H9 (cell line): ENCODE measurements at regions not wholly inside any gene's neighbourhood (a gene's known extent, or its start where the extent isn't known, plus 50 kb on each side); places are given as distances from the start of the nearest gene placed in this dataset.

Experiments
- DNase-seq: peaks from one replicate; pipeline ENCODE4 v3.0.0-alpha.2; 2017
- H2AFZ ChIP-seq: one replicate; pipeline ENCODE4 v1.6.1; 2013; ENCODE audit warnings: mild to moderate bottlenecking, low read length, control low read depth, moderate library complexity
- H2AK5ac ChIP-seq: 2 replicates; pipeline ENCODE4 v1.6.1; 2013; ENCODE audit warnings: low read length, control low read depth, mixed read lengths; ENCODE audit not compliant: insufficient read length
- H2BK120ac ChIP-seq: one replicate; pipeline ENCODE4 v1.6.1; 2013; ENCODE audit warnings: low read depth, mild to moderate bottlenecking, low read length, control low read depth, inconsistent platforms; ENCODE audit not compliant: poor library complexity, severe bottlenecking
- H2BK12ac ChIP-seq: 2 replicates; pipeline ENCODE4 v1.6.1; 2013; ENCODE audit warnings: low read length, control low read depth, mixed read lengths, low read depth; ENCODE audit not compliant: insufficient read length
- H2BK15ac ChIP-seq: 2 replicates; pipeline ENCODE4 v1.6.1; 2013; ENCODE audit warnings: low read depth, low read length, control low read depth
- H2BK20ac ChIP-seq: one replicate; pipeline ENCODE4 v1.6.1; 2013; ENCODE audit warnings: low read depth, mild to moderate bottlenecking, low read length, control low read depth, inconsistent platforms; ENCODE audit not compliant: poor library complexity, severe bottlenecking
- H2BK5ac ChIP-seq: 2 replicates; pipeline ENCODE4 v1.6.1; 2013; ENCODE audit warnings: low read length, control low read depth, mixed read lengths; ENCODE audit not compliant: insufficient read length
- H3K14ac ChIP-seq: 2 replicates; pipeline ENCODE4 v1.6.1; 2013; ENCODE audit warnings: low read length, control low read depth; ENCODE audit not compliant: insufficient read depth
- H3K18ac ChIP-seq: 2 replicates; pipeline ENCODE4 v1.6.1; 2013; ENCODE audit warnings: low read depth, mild to moderate bottlenecking, mixed read lengths, low read length, control low read depth; ENCODE audit not compliant: insufficient read length
- H3K23ac ChIP-seq: 2 replicates; pipeline ENCODE4 v1.6.1; 2013; ENCODE audit warnings: low read length, control low read depth, mixed read lengths, low read depth; ENCODE audit not compliant: insufficient read length
- H3K23me2 ChIP-seq: 2 replicates; pipeline ENCODE4 v1.6.1; 2013; ENCODE audit warnings: low read depth, mild to moderate bottlenecking, mixed read lengths, low read length, control low read depth; ENCODE audit not compliant: insufficient read length, poor library complexity, severe bottlenecking
- H3K27ac ChIP-seq: 2 replicates; pipeline ENCODE4 v1.5.1; 2013; ENCODE audit warnings: low read length, control low read depth, mixed read lengths, low read depth; ENCODE audit not compliant: insufficient read length
- H3K27me3 ChIP-seq: 2 replicates; pipeline ENCODE4 v1.6.1; 2013; ENCODE audit warnings: low read length, control low read depth, inconsistent platforms; ENCODE audit not compliant: insufficient read depth
- H3K4ac ChIP-seq: 2 replicates; pipeline ENCODE4 v1.6.1; 2013; ENCODE audit warnings: low read depth, mild to moderate bottlenecking, control low read depth, inconsistent platforms, low read length, moderate library complexity
- H3K4me1 ChIP-seq: 2 replicates; pipeline ENCODE4 v1.6.1; 2013; ENCODE audit warnings: low read length, control low read depth, inconsistent platforms; ENCODE audit not compliant: insufficient read depth
- H3K4me2 ChIP-seq: 2 replicates; pipeline ENCODE4 v1.6.1; 2013; ENCODE audit warnings: low read length, control low read depth, mixed read lengths; ENCODE audit not compliant: insufficient read length, insufficient read depth
- H3K56ac ChIP-seq: 2 replicates; pipeline ENCODE4 v1.6.1; 2013; ENCODE audit warnings: low read depth, mild to moderate bottlenecking, mixed read lengths, low read length, control low read depth; ENCODE audit not compliant: insufficient read length
- H3K79me1 ChIP-seq: 2 replicates; pipeline ENCODE4 v1.6.1; 2013; ENCODE audit warnings: low read depth, mild to moderate bottlenecking, moderate library complexity, low read length, control low read depth, inconsistent platforms; ENCODE audit not compliant: insufficient read depth, poor library complexity, severe bottlenecking
- H3K79me2 ChIP-seq: 2 replicates; pipeline ENCODE4 v1.6.1; 2013; ENCODE audit warnings: low read length, control low read depth, inconsistent platforms; ENCODE audit not compliant: insufficient read depth
- H3K9ac ChIP-seq: 2 replicates; pipeline ENCODE4 v1.6.1; 2013; ENCODE audit warnings: low read length, control low read depth, mixed read lengths; ENCODE audit not compliant: insufficient read length; ENCODE audit errors: extremely low read depth
- H3K9me3 ChIP-seq: one replicate; pipeline ENCODE4 v1.6.1; 2013; ENCODE audit warnings: low read depth, low read length, inconsistent platforms; ENCODE audit not compliant: control insufficient read depth
- H3T11ph ChIP-seq: one replicate; pipeline ENCODE4 v1.6.1; 2013; ENCODE audit warnings: mild to moderate bottlenecking, low read length, control low read depth, inconsistent platforms
- H4K20me1 ChIP-seq: one replicate; pipeline ENCODE4 v1.6.1; 2013; ENCODE audit not compliant: control insufficient read depth, insufficient read length, insufficient read depth
- H4K5ac ChIP-seq: 2 replicates; pipeline ENCODE4 v1.6.1; 2013; ENCODE audit warnings: low read depth, mild to moderate bottlenecking, mixed read lengths, low read length, control low read depth; ENCODE audit not compliant: insufficient read length
- H4K8ac ChIP-seq: replicated peaks from 2 replicates; pipeline ENCODE4 v1.6.1; 2013; ENCODE audit warnings: low read length, control low read depth, mixed read lengths, low read depth; ENCODE audit not compliant: insufficient read length
- H4K91ac ChIP-seq: 2 replicates; pipeline ENCODE4 v1.6.1; 2013; ENCODE audit warnings: low read depth, mild to moderate bottlenecking, moderate library complexity, mixed read lengths, low read length, control low read depth; ENCODE audit not compliant: insufficient read length
- H3K27ac Mint-ChIP-seq, 3 experiments: 2 replicates in 2 of 3; 3 replicates in 1 of 3; pipeline ENCODE4 v1.8.0; 2020 to 2021; ENCODE audit warnings: mixed read lengths in 3 of 3, mild to moderate bottlenecking in 1 of 3, moderate library complexity in 1 of 3
- H3K27me3 Mint-ChIP-seq: 2 replicates; pipeline ENCODE4 v1.8.0; 2021; ENCODE audit warnings: low read depth, mild to moderate bottlenecking, moderate library complexity, mixed read lengths
- H3K36me3 Mint-ChIP-seq, 3 experiments: 2 replicates in 2 of 3; 3 replicates in 1 of 3; pipeline ENCODE4 v1.8.0; 2020 to 2021; ENCODE audit warnings: low read depth in 3 of 3, mixed read lengths in 3 of 3; ENCODE audit not compliant: insufficient read depth in 1 of 3
- H3K4me1 Mint-ChIP-seq, 2 experiments: 2 replicates each; pipeline ENCODE4 v1.8.0; 2020; ENCODE audit warnings: mixed read lengths in 2 of 2
- H3K4me3 Mint-ChIP-seq, 2 experiments: 2 replicates in 1 of 2; 3 replicates in 1 of 2; pipeline ENCODE4 v1.8.0; 2020 to 2021; ENCODE audit warnings: mild to moderate bottlenecking in 2 of 2, mixed read lengths in 2 of 2, moderate library complexity in 1 of 2
- H3K9me3 Mint-ChIP-seq, 2 experiments: 2 replicates in 1 of 2; 3 replicates in 1 of 2; pipeline ENCODE4 v1.8.0; 2020; ENCODE audit warnings: mild to moderate bottlenecking in 2 of 2, mixed read lengths in 2 of 2, moderate library complexity in 1 of 2
- CTCF ChIP-seq: fragments of 200-600 bp; sonication (generic); conservative IDR thresholded peaks from 3 replicates; pipeline ENCODE4 v1.8.0; 2021; ENCODE audit warnings: antibody characterized with exemption, mild to moderate bottlenecking
- WGBS: extraction: QIAGEN DNeasy Blood & Tissue Kit; methylation state at CpG from one replicate; pipeline ENCODE4 v1.1.7; 2013; ENCODE audit warnings: missing lambda C conversion rate, low lambda C conversion rate, mixed read lengths; ENCODE audit not compliant: insufficient read length; ENCODE audit errors: extremely low coverage; 5-methylcytosine and 5-hydroxymethylcytosine counted together

GRCh38 chr16:86710602-86710950 is 132.2 kb downstream of the FOXL1 start:
- no peak overlapping the region for H4K5ac ChIP-seq
- H2AK5ac ChIP-seq: no peak overlapping the region
- TF ChIP-seq CTCF: no peak
- no peaks in the 10 kb centered on the region for H3K4me1 ChIP-seq
- Mint-ChIP-seq H3K27me3 (peaks cover 14% of the 10 kb centered on the region), H3K27ac (peak overlapping the region in 1 of 3 experiments; percentile 75; a peak in 1 of 7 replicates), H3K36me3 (no peaks in the 10 kb centered on the region), H3K4me3 (no peak overlapping the region), H3K4me1 (peaks cover 10 to 13% of the 10 kb centered on the region in 2 experiments), H3K9me3 (peaks cover 2 to 5% of the 10 kb centered on the region in 2 experiments; a peak in 4 of 5 replicates)
- H3K9me3 ChIP-seq: no peaks in the 10 kb centered on the region
- H3K4me2 ChIP-seq: no peak overlapping the region
- H3K79me1 ChIP-seq: no peaks in the 10 kb centered on the region
- H3K27ac ChIP-seq: no peak overlapping the region
- no peak overlapping the region for H3T11ph ChIP-seq
- no peaks in the 10 kb centered on the region for H3K27me3 ChIP-seq
- no peak overlapping the region for H2BK120ac ChIP-seq
- H3K56ac ChIP-seq: no peak overlapping the region
- H3K18ac ChIP-seq: no peak overlapping the region
- H3K23me2 ChIP-seq: no peaks in the 10 kb centered on the region
- H2AFZ ChIP-seq: no peak overlapping the region
- H3K4ac ChIP-seq: no peak overlapping the region
- H2BK15ac ChIP-seq: no peak overlapping the region
- no CpG with 5 or more reads among the region's 8 CpGs for WGBS
- H2BK12ac ChIP-seq: no peak overlapping the region
- H4K91ac ChIP-seq: no peak overlapping the region
- H4K20me1 ChIP-seq: no peaks in the 10 kb centered on the region
- H2BK5ac ChIP-seq: no peak overlapping the region
- H2BK20ac ChIP-seq: no peak overlapping the region
- no peak overlapping the region; the same call in 1 of the 2 replicates for H3K14ac ChIP-seq
- DNase-seq: no peak
- no peak overlapping the region for H3K23ac ChIP-seq
- no peak overlapping the region for H3K9ac ChIP-seq
- H3K79me2 ChIP-seq: no peaks in the 10 kb centered on the region
- no peak overlapping the region for H4K8ac ChIP-seq
